OCI-LY1 (cell line): ENCODE measurements at regions not wholly inside any gene's neighbourhood (a gene's known extent, or its start where the extent isn't known, plus 50 kb on each side); places are given as distances from the start of the nearest gene placed in this dataset.

Experiments used
- CTCF ChIP-seq: fragments of 200-600 bp; sonication (generic), shearing (Covaris generic); IDR thresholded peaks from 2 replicates; pipeline ENCODE4 v1.5.1; 2017; ENCODE audit warnings: mild to moderate bottlenecking, antibody characterized with exemption, low read length, moderate library complexity, mixed read lengths
- EZH2 ChIP-seq: fragments of 200-600 bp; sonication (generic), shearing (Covaris generic); IDR thresholded peaks from 2 replicates; pipeline ENCODE4 v1.8.0; 2017; ENCODE audit warnings: borderline replicate concordance, mixed run types, mild to moderate bottlenecking, antibody characterized with exemption, low read length, moderate library complexity, mixed read lengths

- TF ChIP-seq CTCF, result peak; percentile 87
- TF ChIP-seq EZH2, result no peak
Observed at GRCh38 chr5:126339215-126339805, 83.9 kb upstream of the GRAMD2B start.
